ENCODE measurements at regions not wholly inside any gene's neighbourhood (a gene's known extent, or its start where the extent isn't known, plus 50 kb on each side); places are given as distances from the start of the nearest gene placed in this dataset.

DNA sequence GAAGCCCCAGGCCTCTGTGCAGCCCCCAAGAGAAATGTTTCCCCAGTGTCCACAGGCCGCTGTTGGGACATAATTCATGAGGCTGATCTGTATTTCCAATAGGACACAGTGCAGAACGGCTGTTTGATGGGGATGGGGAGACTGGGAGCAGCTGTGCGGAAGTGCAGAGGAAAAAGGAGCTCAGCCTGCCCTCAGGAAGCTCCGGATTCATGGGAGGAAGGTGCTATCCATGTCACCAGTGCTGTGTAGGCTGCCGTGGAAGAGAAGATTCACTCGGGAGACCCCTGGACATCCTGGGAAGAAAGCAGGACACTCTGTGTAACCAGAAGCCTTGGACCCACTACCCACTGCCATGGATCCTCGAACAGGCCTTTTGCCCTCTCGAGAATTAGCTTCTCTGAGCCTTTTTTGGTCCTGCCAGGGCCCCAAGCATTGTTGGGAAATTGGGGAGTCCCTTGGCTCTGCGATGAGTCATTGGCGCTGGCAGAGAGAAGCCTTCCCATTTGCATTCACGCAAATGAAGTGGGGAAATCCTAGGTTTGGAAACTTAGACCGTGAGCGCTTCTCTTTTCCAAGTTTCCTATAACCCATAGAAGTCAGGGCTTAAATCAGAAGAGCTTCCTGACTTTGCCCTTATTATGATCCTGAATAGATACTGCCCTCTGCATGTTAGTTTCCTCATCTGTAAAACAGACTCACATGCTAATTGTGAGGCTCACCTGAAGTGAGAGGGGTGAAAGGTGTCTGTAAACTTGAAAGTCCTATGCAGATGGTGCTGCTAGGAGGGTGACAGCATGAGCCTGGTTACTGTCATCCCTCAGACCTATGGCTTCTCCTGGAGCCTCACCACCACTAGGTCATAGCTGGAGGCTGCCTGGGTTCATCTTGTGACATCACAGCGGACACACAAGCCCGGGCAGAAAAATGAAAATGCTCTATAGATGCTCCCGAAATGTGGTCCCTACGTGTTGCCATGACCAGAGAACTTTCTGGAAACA lies 229.2 kb upstream of the B3GAT1 start:
- no peak for TF ChIP-seq POLR2AphosphoS5 (IDR thresholded peaks at IDR 0.05)
- TF ChIP-seq, protein P1, sequence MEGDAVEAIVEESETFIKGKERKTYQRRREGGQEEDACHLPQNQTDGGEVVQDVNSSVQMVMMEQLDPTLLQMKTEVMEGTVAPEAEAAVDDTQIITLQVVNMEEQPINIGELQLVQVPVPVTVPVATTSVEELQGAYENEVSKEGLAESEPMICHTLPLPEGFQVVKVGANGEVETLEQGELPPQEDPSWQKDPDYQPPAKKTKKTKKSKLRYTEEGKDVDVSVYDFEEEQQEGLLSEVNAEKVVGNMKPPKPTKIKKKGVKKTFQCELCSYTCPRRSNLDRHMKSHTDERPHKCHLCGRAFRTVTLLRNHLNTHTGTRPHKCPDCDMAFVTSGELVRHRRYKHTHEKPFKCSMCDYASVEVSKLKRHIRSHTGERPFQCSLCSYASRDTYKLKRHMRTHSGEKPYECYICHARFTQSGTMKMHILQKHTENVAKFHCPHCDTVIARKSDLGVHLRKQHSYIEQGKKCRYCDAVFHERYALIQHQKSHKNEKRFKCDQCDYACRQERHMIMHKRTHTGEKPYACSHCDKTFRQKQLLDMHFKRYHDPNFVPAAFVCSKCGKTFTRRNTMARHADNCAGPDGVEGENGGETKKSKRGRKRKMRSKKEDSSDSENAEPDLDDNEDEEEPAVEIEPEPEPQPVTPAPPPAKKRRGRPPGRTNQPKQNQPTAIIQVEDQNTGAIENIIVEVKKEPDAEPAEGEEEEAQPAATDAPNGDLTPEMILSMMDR (IDR thresholded peaks at IDR 0.05), result no peak

Data from prostate gland (tissue), 2 donors.